ENCODE measurements at regions not wholly inside any gene's neighbourhood (a gene's known extent, or its start where the extent isn't known, plus 50 kb on each side); places are given as distances from the start of the nearest gene placed in this dataset.
"Not testable (repeated sequence)": the region's sequence is repeated elsewhere in the genome, so short reads cannot be mapped to it uniquely, and the experiment has no call there.

DNA sequence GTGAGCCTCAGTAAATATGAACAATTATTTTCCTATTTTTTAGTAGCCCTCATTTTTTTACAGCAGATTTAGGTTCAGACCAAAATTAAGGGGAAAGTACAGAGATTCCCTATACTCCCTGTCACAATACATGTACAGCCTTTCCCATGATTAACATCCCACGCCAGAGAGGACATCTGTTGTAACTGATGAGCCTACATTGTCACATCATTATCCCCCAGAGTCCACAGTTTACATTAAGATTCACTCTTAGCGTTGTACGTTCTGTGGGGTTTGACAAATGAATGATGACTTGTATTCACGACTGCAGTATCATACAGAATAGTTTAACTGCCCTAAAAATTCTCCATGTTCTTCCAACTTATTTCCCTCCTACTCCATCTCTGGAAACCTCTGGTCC lies 262.3 kb upstream of the MSX2 start:
- DNase-seq (ENCODE audit: low read depth in 2 of 2, low spot score in 1 of 2) = no peak

DNA sequence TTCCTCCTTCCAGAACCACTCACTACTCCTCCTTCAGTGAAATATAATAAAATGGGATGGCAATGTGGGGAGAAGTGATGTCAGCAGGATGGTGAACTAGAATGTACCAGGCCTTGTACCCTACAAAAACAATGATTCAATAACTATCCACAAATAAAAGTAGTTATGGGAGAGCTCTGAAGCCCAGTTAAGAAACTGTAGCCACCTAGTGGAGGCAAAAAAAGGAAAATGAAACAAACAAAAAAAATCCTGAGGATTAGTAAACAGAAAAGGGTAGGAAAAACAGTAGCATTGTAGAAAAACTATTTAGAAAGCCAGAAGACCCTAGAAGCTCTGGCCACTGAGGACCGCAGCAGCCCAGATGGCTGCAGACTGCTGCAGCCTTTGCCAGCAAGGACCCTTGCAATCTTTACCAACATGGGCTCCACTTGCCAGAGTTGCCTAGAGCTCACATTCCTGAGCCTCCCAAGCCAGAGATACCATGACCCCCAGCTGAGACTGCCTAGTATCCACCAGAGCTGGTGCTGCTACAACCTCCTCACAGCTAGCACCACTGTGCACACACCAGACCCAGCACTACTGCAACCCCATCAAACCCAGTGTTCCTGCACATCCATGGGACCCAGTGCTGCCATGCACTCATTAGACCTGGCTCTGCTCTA lies 259.7 kb upstream of the MSX2 start:
- DNase-seq (ENCODE audit: low read depth in 2 of 2, low spot score in 1 of 2) = no peak

DNA sequence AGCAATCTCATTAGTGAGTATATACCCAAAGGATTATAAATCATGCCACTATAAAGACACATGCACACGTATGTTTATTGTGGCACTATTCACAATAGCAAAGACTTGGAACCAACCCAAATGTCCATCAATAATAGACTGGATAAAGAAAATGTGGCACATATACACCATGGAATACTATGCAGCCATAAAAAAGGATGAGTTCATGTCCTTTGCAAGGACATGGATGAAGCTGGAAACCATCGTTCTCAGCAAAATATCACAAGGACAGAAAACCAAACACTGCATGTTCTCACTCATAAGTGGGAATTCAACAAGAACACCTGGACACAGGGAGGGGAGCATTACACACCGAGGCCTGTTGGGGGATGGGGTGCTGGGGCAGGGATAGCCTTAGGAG lies 252.9 kb upstream of the MSX2 start:
- DNase-seq (ENCODE audit: low read depth in 2 of 2, low spot score in 1 of 2) = not testable (repeated sequence)

DNA sequence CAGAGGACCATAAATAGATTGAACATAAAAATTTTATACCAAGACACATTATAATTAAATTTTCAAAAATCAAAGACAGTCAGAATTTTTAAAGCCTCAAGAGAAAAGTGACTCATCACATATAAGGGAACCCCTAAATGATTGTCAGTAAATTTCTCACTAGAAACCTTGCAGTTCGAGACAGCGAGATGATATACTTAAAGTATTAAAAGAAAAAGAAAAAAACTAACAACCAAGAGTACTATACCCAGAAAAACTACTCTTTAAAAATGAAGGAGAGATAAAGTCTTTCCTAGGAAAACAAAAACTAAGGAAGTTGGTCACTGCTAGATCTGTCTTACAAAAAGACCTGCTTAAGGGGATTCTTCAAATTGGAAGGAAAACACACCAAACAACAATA lies 251.4 kb upstream of the MSX2 start:
- DNase-seq (ENCODE audit: low read depth in 2 of 2, low spot score in 1 of 2) = no peak

DNA sequence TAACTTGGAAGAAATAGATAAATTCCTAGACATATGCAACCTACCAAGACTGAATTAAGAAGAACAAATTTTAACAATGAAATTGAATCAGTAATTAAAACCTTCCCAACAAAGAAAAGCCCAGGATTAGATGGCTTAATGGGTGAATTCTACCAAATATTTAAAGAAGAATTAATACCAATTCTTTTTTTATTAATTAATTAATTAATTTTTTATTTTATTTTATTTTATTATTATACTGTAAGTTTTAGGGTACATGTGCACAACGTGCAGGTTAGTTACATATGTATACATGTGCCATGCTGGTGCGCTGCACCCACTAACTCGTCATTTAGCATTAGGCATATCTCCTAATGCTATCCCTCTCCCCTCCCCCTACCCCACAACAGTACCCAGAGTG lies 248.4 kb upstream of the MSX2 start:
- not testable (repeated sequence) for DNase-seq (ENCODE audit: low read depth in 2 of 2, low spot score in 1 of 2)

DNA sequence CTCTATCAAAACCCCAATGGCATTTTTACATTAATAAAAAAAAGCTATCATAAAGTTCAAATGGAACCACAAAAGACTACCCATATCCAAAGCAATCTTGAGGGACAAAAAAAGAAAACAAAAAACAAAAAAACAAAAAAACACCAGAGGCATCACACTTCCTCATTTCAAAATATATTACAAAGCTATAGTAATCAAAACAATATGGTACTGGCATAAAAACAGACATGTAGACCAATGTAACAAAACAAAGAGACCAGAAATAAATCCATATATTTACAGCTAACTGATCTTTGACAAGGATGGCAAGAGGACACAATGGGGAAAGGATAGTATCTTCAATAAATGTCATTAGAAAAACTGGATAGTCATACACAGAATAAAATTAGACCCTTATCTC lies 245.1 kb upstream of the MSX2 start:
- DNase-seq (ENCODE audit: low read depth in 2 of 2, low spot score in 1 of 2) = no peak

DNA sequence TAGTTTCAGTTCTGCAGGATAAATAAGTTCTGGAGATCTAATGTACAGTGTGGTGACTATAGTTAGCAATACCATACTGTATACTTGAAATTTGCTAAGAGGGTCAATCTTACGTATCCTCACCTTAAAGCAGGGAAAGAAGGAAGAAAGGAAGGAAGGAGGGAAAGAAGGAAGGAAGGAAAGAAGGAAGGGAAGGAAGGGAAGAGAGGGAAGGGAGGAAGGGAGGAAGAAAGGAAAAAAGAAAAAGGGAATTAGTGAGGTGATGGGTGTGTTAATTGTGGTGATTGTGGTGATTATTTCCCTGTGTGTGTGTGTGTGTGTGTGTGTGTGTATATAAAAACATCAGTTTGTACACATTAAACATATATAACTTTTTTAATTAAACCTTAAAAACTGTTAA lies 242.6 kb upstream of the MSX2 start:
- no peak for DNase-seq (ENCODE audit: low read depth in 2 of 2, low spot score in 1 of 2)

DNA sequence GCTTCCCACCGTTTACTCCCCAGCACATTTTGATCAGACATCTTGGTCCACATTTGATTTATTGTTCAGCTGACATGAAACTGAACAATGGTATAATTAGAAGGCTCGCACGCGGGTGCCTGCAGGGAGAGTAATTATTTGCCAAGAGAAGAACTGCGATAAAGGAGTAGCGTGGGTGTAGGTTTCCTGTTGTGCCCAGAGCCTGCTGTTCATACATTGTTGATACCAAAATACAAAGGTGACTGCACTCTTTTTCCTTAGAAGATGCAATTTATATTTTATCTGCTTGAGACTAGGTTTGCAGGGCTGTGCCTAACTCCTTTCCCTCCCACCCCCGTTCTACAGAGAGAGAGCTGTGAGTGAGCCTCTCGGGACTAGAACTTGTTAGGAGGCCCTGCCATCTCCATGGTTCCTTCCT lies 241.8 kb upstream of the MSX2 start:
- DNase-seq (ENCODE audit: low read depth in 2 of 2, low spot score in 1 of 2) = no peak

DNA sequence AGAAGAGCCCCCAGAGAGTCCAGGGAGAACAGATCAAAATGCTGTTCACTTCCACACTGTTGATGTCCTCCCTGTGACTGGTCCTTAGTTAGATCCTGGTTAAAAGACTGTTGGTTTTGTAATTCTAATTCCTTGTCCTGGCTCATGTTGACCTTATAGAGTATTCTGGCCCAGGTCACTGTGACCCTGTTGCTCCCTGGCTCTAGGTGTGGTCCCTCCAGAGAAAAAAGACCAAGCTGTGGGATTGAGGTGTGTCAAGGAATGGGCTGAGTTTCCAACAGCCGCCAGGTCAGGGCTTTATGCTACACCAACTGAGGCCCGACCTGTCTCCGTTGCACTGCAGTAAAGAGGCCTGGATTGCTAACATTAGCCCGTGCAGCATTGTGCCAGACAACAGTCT lies 241.0 kb upstream of the MSX2 start:
- DNase-seq (ENCODE audit: low read depth in 2 of 2, low spot score in 1 of 2) = no peak

DNA sequence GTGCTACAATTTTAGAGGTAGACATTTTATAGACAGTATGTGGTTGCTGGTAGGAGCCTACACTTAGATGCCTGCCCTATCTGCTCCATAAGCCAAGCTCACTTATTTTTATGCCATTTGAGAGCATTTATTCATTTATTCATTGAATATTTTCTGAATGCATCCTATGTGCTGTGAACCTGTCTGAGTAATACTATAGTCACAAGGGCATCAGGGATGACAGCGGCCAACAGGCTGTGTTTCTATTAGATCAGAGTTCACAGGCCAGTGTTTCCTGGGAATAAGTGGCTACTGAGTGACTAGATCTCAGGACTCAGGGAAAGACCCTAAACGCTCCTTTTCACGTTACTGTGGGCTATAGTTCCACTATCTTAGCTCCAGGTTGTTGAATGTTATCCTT lies 235.2 kb upstream of the MSX2 start:
- no peak for DNase-seq (ENCODE audit: low read depth in 2 of 2, low spot score in 1 of 2)

DNA sequence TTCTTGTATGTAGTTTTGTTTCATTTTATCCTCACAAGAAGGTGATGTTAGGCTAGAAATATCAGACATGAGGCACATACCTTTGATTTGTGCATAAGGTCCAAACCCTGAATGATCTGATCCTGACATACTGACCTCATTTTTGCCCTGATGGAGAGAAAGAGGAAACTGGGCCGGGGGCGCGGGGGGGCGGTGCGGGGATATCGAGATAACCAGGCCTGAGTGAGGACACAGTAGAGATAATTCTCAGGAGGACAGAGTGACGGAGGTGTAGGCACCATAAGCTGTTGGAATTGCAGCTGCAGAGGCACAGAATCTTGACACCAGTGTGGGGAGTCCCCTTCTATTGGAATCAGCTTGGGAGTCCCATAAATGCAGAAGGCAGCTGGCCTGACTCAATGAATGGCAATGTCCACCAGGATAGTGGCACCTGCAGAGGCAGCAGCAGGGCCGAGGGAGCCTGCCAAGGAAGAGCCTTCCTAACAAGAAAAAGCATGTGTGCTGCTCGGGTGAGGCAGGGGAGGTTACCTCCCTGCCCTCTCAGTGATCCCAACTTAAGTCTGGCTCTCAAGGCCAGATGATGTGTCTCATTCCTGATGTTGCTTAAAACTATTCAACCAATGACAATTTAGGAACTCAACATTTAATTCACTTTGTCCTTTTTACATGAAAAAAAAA lies 234.3 kb upstream of the MSX2 start:
- DNase-seq (ENCODE audit: low read depth in 2 of 2, low spot score in 1 of 2) = no peak

DNA sequence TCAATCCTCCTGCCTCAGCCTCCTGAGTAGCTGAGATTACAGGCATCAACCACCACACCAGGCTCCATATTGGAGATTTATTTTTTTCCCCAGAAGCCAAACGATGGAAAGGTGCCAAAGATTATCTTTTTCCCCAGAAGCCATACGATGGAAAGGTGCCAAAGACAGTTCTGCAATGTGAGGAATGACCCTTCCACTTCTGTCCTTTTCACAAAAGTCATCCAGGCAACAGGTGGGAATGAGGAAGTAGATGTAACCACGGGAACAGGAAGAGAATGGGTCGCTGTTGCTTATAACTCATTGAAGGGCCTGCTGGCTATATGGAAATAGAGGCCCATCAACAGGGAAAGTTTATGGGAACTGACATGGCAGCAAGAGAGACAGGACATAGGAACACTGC lies 233.7 kb upstream of the MSX2 start:
- DNase-seq (ENCODE audit: low read depth in 2 of 2, low spot score in 1 of 2) = no peak

DNA sequence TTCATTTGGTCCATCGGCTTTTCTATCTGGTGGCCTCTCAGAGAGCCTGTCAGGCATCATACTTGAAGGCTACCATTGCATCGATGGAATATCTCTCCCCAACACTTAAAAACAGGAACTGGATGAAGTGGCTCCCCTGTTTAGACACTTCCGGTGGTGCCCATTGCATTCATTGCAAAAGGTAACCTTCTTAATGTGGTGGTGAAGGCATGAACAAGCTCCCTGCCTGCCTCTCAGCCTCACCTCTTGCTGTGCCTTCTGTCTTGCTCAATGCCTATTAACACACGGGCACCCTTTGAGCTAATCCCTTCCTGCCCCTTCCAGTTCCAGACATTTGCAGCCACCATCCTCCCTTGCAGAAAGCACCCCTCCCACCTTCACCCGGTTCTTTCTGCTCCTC lies 233.1 kb upstream of the MSX2 start:
- DNase-seq (ENCODE audit: low read depth in 2 of 2, low spot score in 1 of 2) = no peak

DNA sequence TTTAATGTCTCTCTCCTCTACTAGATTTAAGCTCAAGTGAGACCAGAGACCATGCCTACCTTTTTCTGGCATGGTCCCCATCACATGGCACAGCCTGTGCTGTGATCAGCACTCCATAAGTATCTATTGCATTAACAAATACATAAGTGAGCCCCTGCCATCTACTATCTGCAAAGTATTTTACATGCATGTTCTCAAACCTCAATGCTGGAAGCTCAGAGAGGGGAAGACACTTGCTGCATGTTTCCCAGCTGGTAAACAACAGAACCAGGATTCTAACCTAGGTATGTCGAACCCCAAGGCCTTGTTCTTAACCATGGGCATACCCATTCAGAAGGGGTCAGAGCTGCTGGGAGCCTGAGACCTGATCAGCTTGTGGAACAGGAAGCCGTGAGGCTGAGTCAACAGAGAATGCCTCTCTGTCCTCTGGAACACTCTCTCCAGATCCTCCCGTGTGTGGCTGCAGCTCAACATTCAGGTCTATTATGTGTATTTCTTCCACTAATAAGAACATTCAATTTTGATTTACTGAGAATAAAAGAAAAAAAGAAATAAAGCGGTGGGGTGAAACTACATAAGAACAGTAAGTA lies 232.5 kb upstream of the MSX2 start:
- no peak for DNase-seq (ENCODE audit: low read depth in 2 of 2, low spot score in 1 of 2)

DNA sequence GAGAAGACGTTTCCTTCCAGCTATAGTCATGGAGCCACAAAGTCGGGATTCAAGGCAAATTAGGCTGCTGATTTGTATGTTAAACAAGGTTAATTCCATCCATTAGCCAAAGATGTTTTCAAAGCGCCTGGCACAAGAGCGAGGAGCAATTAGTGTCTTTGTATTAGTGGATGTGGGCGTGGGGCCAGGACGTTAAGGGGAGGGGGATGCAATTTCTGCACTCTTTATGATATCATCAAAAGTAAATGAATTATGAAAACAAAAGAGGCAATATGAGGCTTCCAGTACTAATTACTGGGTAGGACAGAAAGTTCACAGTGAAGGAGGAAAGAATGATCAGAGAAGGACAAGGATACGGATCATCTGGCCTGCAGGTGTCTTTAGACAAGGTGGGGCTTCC lies 230.9 kb upstream of the MSX2 start:
- no peak for DNase-seq (ENCODE audit: low read depth in 2 of 2, low spot score in 1 of 2)

DNA sequence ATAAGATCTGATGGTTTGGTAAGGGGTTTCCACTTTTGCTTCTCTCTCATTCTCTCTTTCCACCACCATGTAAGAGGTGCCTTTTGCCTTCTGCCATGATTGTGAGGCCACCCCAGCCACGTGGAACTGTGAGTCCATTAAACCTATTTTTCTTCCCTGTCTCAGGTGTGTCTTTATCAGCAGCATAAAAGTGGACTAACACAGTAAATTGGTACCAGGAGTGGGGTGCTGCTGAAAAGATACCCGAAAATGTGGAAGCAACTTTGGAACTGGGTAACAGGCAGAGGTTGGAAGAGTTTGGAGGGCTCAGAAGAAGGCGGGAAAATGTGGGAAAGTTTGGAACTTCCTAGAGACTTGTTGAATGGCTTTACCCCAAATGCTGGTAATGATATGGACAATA lies 226.4 kb upstream of the MSX2 start:
- not testable (repeated sequence) for DNase-seq (ENCODE audit: low read depth in 2 of 2, low spot score in 1 of 2)

DNA sequence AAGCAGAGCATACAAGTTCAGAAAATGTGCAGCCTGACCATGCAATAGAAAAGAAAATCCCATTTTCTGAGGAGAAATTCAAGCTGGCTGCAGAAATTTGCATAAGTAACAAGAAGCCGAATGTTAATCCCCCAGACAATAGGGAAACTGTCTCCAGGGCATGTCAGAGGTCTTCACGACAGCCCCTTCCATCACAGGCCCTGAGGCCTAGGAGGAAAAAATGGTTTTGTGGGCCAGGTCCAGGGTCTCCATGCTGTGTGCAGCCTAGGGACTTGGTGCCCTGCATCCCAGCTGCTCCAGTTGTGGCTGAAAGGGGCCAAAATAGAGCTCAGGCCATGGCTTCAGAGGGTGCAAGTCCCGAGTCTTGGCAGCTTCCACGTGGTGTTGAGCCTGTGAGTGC lies 225.8 kb upstream of the MSX2 start:
- DNase-seq (ENCODE audit: low read depth in 2 of 2, low spot score in 1 of 2) = not testable (repeated sequence)

DNA sequence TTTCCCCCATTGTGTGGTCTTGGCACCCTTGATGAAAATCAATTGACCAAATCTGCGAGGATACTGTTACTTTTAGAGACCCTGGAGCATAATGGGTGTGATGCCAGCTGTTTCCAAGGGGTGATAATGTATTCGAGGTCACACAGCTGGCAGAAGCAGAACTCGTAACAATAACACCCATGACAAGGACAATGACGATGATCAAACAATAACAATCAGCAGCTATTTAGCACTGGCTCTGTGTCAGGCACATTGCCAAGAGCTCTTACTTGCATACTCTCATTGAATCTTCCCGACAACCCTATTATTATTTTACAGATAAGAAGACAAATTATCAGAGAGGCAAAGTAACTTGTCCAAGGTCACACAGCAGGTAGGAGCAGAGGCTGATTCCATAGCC lies 223.7 kb upstream of the MSX2 start:
- no peak for DNase-seq (ENCODE audit: low read depth in 2 of 2, low spot score in 1 of 2)

DNA sequence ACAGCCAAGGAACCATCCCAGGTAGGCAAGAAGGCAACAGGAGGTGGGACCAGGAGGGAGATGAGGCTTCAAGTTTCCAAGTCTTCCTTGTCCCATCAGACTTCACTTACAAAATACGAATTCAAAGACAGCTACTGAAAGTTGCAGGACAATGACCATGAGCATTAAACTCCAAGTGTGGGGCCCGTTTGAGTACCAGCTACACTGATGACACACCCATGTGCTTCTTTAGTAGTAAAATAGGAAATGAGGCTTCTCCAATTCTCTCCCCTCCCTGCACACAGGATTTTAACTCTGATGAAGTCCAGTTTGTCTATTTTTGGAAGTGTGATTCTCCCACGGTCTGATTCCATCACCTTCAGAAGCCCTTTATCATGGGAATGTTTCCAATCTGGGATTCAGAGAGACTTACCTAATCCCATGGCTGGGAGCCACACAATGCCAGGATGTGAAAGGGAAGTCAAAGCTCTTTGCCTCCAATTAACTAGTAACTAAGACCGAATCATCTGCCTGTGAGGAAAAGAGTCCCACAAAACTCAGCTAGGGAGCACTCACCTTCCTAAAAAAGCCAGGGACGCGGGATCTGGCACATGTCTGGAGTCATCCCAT lies 222.8 kb upstream of the MSX2 start:
- DNase-seq (ENCODE audit: low read depth in 2 of 2, low spot score in 1 of 2) = no peak

DNA sequence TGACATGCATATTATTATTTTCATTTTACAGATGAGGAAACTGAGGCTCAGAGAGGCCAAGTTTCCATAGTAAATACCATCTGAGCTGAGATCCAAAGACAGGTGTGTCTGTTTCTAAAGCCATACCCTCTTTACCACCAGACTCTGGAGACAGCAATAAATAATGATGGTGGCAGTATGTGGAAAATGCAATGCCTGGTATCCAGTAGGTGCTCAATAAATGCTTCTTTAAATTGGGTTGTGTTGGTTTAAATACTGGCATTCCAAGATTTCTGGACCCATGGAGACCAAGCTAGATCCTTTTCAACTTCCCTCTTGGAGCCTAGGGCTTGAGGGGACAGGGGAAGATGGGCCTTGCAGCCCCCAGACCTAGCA lies 221.3 kb upstream of the MSX2 start:
- no peak for DNase-seq (ENCODE audit: low read depth in 2 of 2, low spot score in 1 of 2)

DNA sequence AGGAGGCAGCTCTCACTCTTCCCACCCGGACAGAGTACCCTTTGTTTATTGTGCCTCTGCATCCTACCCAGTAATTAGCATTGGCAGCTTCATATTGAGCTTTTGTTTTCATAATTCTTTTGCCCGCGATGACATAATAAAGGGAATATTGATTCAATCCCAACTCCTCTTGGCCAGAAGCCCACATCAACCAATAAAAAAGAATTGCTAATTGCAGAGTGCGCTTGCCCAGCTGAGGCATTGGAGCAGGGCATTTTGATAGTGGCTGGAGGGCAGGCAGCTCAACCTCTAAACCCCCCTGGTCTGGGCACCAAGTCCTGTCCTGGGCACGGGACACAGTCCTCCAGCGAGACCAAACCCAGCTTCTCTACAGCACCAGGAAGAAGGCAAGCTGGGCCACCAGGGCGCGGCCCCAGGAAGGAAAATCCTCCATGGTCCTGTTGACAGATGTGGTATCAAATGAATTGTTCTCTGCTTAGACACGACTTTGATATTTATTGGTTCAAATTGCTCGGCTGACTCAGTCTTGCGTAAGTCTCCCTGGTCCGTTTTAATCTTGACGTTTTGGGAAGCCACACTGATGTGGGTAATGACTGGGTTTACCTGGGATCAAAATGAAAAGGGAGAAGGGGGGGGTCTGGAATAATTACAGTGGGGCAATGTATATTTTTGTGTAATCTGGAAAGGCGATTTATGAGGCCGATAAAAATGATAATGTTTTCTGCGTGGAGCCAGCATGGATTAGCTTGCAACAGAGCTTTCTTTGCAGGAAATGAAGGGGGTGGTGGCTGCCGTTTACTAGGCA lies 220.7 kb upstream of the MSX2 start:
- DNase-seq (ENCODE audit: low read depth in 2 of 2, low spot score in 1 of 2) = no peak

DNA sequence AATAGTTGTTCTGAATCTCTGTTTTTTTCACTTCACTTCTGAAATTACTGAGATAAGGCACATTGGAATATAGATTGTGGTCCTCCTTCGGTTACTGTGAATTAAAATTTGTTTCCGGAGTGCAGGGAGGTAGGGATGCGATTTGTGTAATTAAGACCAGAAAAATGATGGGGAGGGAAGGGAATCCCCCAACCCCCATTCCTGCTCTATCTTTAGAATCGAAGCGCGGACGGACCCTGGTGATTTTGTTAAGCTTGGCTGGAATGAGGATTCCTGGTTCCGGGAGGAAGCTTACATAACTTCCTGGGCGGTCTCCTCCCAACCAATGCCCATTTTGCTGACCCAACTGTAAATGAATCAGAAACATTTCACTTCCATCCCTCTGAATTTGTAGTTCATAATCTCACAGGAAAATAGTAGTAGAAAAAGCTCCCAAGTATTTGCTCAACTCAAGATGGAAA lies 220.1 kb upstream of the MSX2 start:
- DNase-seq (ENCODE audit: low read depth in 2 of 2, low spot score in 1 of 2) = no peak

Data from stimulated activated CD8-positive, alpha-beta memory T cell treated with anti-CD3 and anti-CD28 coated beads, Interleukin-4, amount 100 ng/mL, for 1 hour (primary cell).